ENCODE measurements at regions not wholly inside any gene's neighbourhood (a gene's known extent, or its start where the extent isn't known, plus 50 kb on each side); places are given as distances from the start of the nearest gene placed in this dataset.
"Not testable (repeated sequence)": the region's sequence is repeated elsewhere in the genome, so short reads cannot be mapped to it uniquely, and the experiment has no call there.

GRCh38 chr6:26185802-26186201, 98.6 kb downstream of the HFE start:
- H3K4me3 ChIP-seq (ENCODE audit: low read depth, low read length) = no peak overlapping the region
- DNase-seq (ENCODE audit: low read depth) = no peak
- no peak for TF ChIP-seq POLR2A (IDR thresholded peaks at IDR 0.05; ENCODE audit: extremely low read depth, insufficient read length)
- TF ChIP-seq CTCF (IDR thresholded peaks at IDR 0.05; ENCODE audit: low read depth, low read length) = no peak
- TF ChIP-seq, protein P1, sequence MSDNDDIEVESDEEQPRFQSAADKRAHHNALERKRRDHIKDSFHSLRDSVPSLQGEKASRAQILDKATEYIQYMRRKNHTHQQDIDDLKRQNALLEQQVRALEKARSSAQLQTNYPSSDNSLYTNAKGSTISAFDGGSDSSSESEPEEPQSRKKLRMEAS (IDR thresholded peaks at IDR 0.05; ENCODE audit: low read depth, low read length) = no peak
- no peak for TF ChIP-seq MYC (IDR thresholded peaks at IDR 0.05; ENCODE audit: low read depth, low read length)

GRCh38 chr6:26186652-26187051, 99.4 kb downstream of the HFE start:
- no peak for DNase-seq (ENCODE audit: low read depth)
- H3K4me3 ChIP-seq (ENCODE audit: low read depth, low read length) = no peak overlapping the region
- TF ChIP-seq POLR2A (IDR thresholded peaks at IDR 0.05; ENCODE audit: extremely low read depth, insufficient read length) (no peak), CTCF (IDR thresholded peaks at IDR 0.05; ENCODE audit: low read depth, low read length) (no peak), MYC (IDR thresholded peaks at IDR 0.05; ENCODE audit: low read depth, low read length) (no peak)

- no peak overlapping the region for H3K4me3 ChIP-seq (ENCODE audit: low read depth, low read length)
These were observed 100.1 kb downstream of the HFE start for GRCh38 chr6:26187292-26187691.

DNA sequence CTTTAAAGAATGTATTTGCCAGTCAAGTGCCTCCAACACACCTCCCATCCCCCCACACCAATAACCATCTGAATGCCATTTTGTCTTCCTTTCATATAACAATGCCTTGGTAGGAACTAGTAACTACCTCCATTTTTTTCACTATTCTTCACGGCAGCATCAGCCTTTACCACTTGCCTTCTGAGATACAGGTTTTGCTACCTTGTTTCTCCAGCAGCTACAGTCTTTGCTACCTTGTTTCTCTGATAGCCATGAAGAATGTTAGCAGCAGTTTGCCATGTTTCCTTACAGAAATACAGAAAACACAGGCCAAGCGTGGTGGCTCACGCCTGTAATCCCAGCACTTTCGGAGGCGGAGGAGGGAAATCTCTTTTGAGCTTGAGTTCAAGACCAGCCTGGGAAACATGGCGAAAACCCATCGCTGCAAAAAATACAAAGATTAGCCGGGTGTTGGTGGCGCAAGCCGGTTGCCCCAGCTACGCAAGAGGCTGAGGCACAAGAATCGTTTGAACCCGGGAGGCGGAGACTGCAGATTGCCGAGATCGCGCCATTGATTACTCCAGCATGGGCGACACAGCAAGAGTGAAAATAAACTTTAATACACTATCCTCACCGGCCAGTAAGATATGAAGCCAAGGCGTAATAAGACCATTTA, 100.9 kb downstream of the HFE start:
- peak overlapping the region; percentile 67 for H3K4me3 ChIP-seq (ENCODE audit: low read depth, low read length)
- TF ChIP-seq, protein P1 (IDR thresholded peaks at IDR 0.05; ENCODE audit: low read depth, low read length) = 0 out of 2 replicates have a peak, but pooled peaks have one; percentile 27
- TF ChIP-seq CTCF (IDR thresholded peaks at IDR 0.05; ENCODE audit: low read depth, low read length) = no peak
- TF ChIP-seq MYC (IDR thresholded peaks at IDR 0.05; ENCODE audit: low read depth, low read length) = no peak
- no peak for TF ChIP-seq POLR2A (IDR thresholded peaks at IDR 0.05; ENCODE audit: extremely low read depth, insufficient read length)
- peak; percentile 91 for DNase-seq (ENCODE audit: low read depth)

More at GRCh38 chr6:26187292-26187691, 100.1 kb downstream of the HFE start:
- TF ChIP-seq CTCF (IDR thresholded peaks at IDR 0.05; ENCODE audit: low read depth, low read length) (no peak), MYC (IDR thresholded peaks at IDR 0.05; ENCODE audit: low read depth, low read length) (no peak), POLR2A (IDR thresholded peaks at IDR 0.05; ENCODE audit: extremely low read depth, insufficient read length) (no peak)
- no peak for DNase-seq (ENCODE audit: low read depth)

- DNase-seq (ENCODE audit: low read depth); H3K4me3 ChIP-seq (ENCODE audit: low read depth, low read length): not testable (repeated sequence)
These were observed 104.3 kb downstream of the HFE start for GRCh38 chr6:26191512-26191911.

- H3K4me3 ChIP-seq (ENCODE audit: low read depth, low read length) = no peak overlapping the region
- DNase-seq (ENCODE audit: low read depth) = no peak
- no peak for TF ChIP-seq MYC (IDR thresholded peaks at IDR 0.05; ENCODE audit: low read depth, low read length)
- TF ChIP-seq POLR2A (IDR thresholded peaks at IDR 0.05; ENCODE audit: extremely low read depth, insufficient read length) = no peak
- no peak for TF ChIP-seq CTCF (IDR thresholded peaks at IDR 0.05; ENCODE audit: low read depth, low read length)
- TF ChIP-seq, protein P1 (IDR thresholded peaks at IDR 0.05; ENCODE audit: low read depth, low read length) = no peak
These were observed 106.5 kb downstream of the HFE start for GRCh38 chr6:26193467-26194328.
